ENCODE measurements at regions not wholly inside any gene's neighbourhood (a gene's known extent, or its start where the extent isn't known, plus 50 kb on each side); places are given as distances from the start of the nearest gene placed in this dataset.

GRCh38 chr1:55846051-55846450 is 630.9 kb upstream of the USP24 start:
- H3K4me3 Mint-ChIP-seq, result no peak overlapping the region
- H3K27me3 Mint-ChIP-seq, result no peaks in the 10 kb centered on the region
- H3K27ac Mint-ChIP-seq, result no peak overlapping the region
- H3K36me3 Mint-ChIP-seq, result no peaks in the 10 kb centered on the region
- no peaks in the 10 kb centered on the region for H3K9me3 Mint-ChIP-seq
- H3K4me1 Mint-ChIP-seq (ENCODE audit: unreplicated experiment), result no peaks in the 10 kb centered on the region
- TF ChIP-seq CTCF (conservative IDR thresholded peaks at IDR 0.05), result no peak
- no peak for DNase-seq (ENCODE audit: extremely low spot score, unreplicated experiment)

GRCh38 chr1:55844322-55844721 is 629.2 kb upstream of the USP24 start:
- no peak for DNase-seq (ENCODE audit: extremely low spot score, unreplicated experiment)
- H3K9me3 Mint-ChIP-seq, result no peaks in the 10 kb centered on the region
- no peak overlapping the region for H3K27ac Mint-ChIP-seq
- H3K36me3 Mint-ChIP-seq, result no peaks in the 10 kb centered on the region
- no peaks in the 10 kb centered on the region for H3K4me1 Mint-ChIP-seq (ENCODE audit: unreplicated experiment)
- TF ChIP-seq CTCF (conservative IDR thresholded peaks at IDR 0.05), result no peak
- H3K27me3 Mint-ChIP-seq, result no peaks in the 10 kb centered on the region
- no peak overlapping the region for H3K4me3 Mint-ChIP-seq

- no peak overlapping the region for H3K4me3 Mint-ChIP-seq
- no peak for DNase-seq (ENCODE audit: extremely low spot score, unreplicated experiment)
- H3K27me3 Mint-ChIP-seq, result no peaks in the 10 kb centered on the region
- peaks cover 12% of the 10 kb centered on the region for H3K9me3 Mint-ChIP-seq
- peaks cover 4% of the 10 kb centered on the region for H3K36me3 Mint-ChIP-seq
- TF ChIP-seq CTCF (conservative IDR thresholded peaks at IDR 0.05), result no peak
- peaks cover 8% of the 10 kb centered on the region for H3K4me1 Mint-ChIP-seq (ENCODE audit: unreplicated experiment)
- H3K27ac Mint-ChIP-seq, result no peak overlapping the region
Observed at GRCh38 chr1:55839626-55840025, 624.5 kb upstream of the USP24 start.

GRCh38 chr1:55839221-55839620 is 624.1 kb upstream of the USP24 start:
- Mint-ChIP-seq H3K36me3 (peaks cover 4% of the 10 kb centered on the region), H3K27me3 (no peaks in the 10 kb centered on the region), H3K4me1 (ENCODE audit: unreplicated experiment) (peaks cover 8% of the 10 kb centered on the region), H3K4me3 (no peak overlapping the region), H3K27ac (no peak overlapping the region), H3K9me3 (peaks cover 12% of the 10 kb centered on the region)
- TF ChIP-seq CTCF (conservative IDR thresholded peaks at IDR 0.05), result no peak
- no peak for DNase-seq (ENCODE audit: extremely low spot score, unreplicated experiment)

- Mint-ChIP-seq H3K27ac (no peak overlapping the region), H3K9me3 (peaks cover 12% of the 10 kb centered on the region), H3K27me3 (no peaks in the 10 kb centered on the region)
Observed at GRCh38 chr1:55836086-55836485, 620.9 kb upstream of the USP24 start.

More at GRCh38 chr1:55836086-55836485, 620.9 kb upstream of the USP24 start:
- H3K4me1 Mint-ChIP-seq (ENCODE audit: unreplicated experiment), result peaks cover 13% of the 10 kb centered on the region
- TF ChIP-seq CTCF (conservative IDR thresholded peaks at IDR 0.05), result no peak
- DNase-seq (ENCODE audit: extremely low spot score, unreplicated experiment), result no peak
- H3K36me3 Mint-ChIP-seq, result peaks cover 4% of the 10 kb centered on the region
- H3K4me3 Mint-ChIP-seq, result no peak overlapping the region
